KOPT-K1 (cell line): ENCODE measurements at regions not wholly inside any gene's neighbourhood (a gene's known extent, or its start where the extent isn't known, plus 50 kb on each side); places are given as distances from the start of the nearest gene placed in this dataset.
"Not testable (repeated sequence)": the region's sequence is repeated elsewhere in the genome, so short reads cannot be mapped to it uniquely, and the experiment has no call there.

Experiments used
- H3K27ac ChIP-seq: fragments of 200-600 bp; sonication (generic); 2 replicates; pipeline ENCODE4 v1.5.1; 2016; ENCODE audit warnings: antibody characterized with exemption, mild to moderate bottlenecking, low read depth, low read length; ENCODE audit not compliant: poor library complexity, severe bottlenecking
- H3K36me3 ChIP-seq: fragments of 200-600 bp; sonication (generic); 2 replicates; pipeline ENCODE4 v1.5.1; 2017; ENCODE audit warnings: antibody characterized with exemption, mild to moderate bottlenecking, low read length, moderate library complexity; ENCODE audit not compliant: insufficient read depth
- H3K9me3 ChIP-seq: fragments of 200-600 bp; sonication (generic); 2 replicates; pipeline ENCODE4 v1.5.1; 2017; ENCODE audit warnings: antibody characterized with exemption, low read length, mild to moderate bottlenecking; ENCODE audit not compliant: insufficient read depth, poor library complexity, severe bottlenecking

GRCh38 chr2:136305517-136306192, 187.7 kb upstream of the CXCR4 start:
- Histone ChIP-seq H3K27ac (peak overlapping the region; percentile 46), H3K9me3 (no peaks in the 10 kb centered on the region), H3K36me3 (no peaks in the 10 kb centered on the region)

- H3K27ac ChIP-seq: no peak overlapping the region
Observed at GRCh38 chr2:136301006-136301405, 183.1 kb upstream of the CXCR4 start.

GRCh38 chr2:136298631-136299030, 180.7 kb upstream of the CXCR4 start:
- Histone ChIP-seq H3K36me3 (no peaks in the 10 kb centered on the region), H3K27ac (no peak overlapping the region), H3K9me3 (no peaks in the 10 kb centered on the region)

More at GRCh38 chr2:136301006-136301405, 183.1 kb upstream of the CXCR4 start:
- no peaks in the 10 kb centered on the region for H3K9me3 ChIP-seq
- no peaks in the 10 kb centered on the region for H3K36me3 ChIP-seq

- Histone ChIP-seq H3K9me3 (no peaks in the 10 kb centered on the region), H3K36me3 (no peaks in the 10 kb centered on the region), H3K27ac (no peak overlapping the region)
Observed at GRCh38 chr2:136297994-136298393, 180.0 kb upstream of the CXCR4 start.

- Histone ChIP-seq H3K36me3 (no peaks in the 10 kb centered on the region), H3K9me3 (no peaks in the 10 kb centered on the region), H3K27ac (no peak overlapping the region)
Observed at GRCh38 chr2:136297312-136297711, 179.4 kb upstream of the CXCR4 start.

GRCh38 chr2:136295168-136295567, 177.2 kb upstream of the CXCR4 start:
- no peak overlapping the region for H3K27ac ChIP-seq
- H3K36me3 ChIP-seq: no peaks in the 10 kb centered on the region
- H3K9me3 ChIP-seq: no peaks in the 10 kb centered on the region

GRCh38 chr2:136291871-136292270, 173.9 kb upstream of the CXCR4 start:
- Histone ChIP-seq H3K9me3 (no peaks in the 10 kb centered on the region), H3K36me3 (no peaks in the 10 kb centered on the region)

GRCh38 chr2:136290326-136290725, 172.4 kb upstream of the CXCR4 start:
- H3K9me3 ChIP-seq: no peaks in the 10 kb centered on the region
- H3K27ac ChIP-seq: no peak overlapping the region
- H3K36me3 ChIP-seq: no peaks in the 10 kb centered on the region

More at GRCh38 chr2:136291871-136292270, 173.9 kb upstream of the CXCR4 start:
- no peak overlapping the region for H3K27ac ChIP-seq

GRCh38 chr2:136288249-136288648, 170.3 kb upstream of the CXCR4 start:
- Histone ChIP-seq H3K36me3 (no peaks in the 10 kb centered on the region), H3K27ac (no peak overlapping the region), H3K9me3 (no peaks in the 10 kb centered on the region)

- no peaks in the 10 kb centered on the region for H3K36me3 ChIP-seq
- no peak overlapping the region for H3K27ac ChIP-seq
- H3K9me3 ChIP-seq: no peaks in the 10 kb centered on the region
Observed at GRCh38 chr2:136286423-136286822, 168.5 kb upstream of the CXCR4 start.

GRCh38 chr2:136284226-136285119, 166.5 kb upstream of the CXCR4 start:
- H3K36me3 ChIP-seq: no peaks in the 10 kb centered on the region
- no peaks in the 10 kb centered on the region for H3K9me3 ChIP-seq
- no peak overlapping the region for H3K27ac ChIP-seq

- Histone ChIP-seq H3K9me3 (no peaks in the 10 kb centered on the region), H3K27ac (peak overlapping the region; percentile 60)
Observed at GRCh38 chr2:136282251-136282650, 164.3 kb upstream of the CXCR4 start.

GRCh38 chr2:136281281-136282114, 163.5 kb upstream of the CXCR4 start:
- Histone ChIP-seq H3K36me3 (no peaks in the 10 kb centered on the region), H3K27ac (peak overlapping the region; percentile 60), H3K9me3 (no peaks in the 10 kb centered on the region)

More at GRCh38 chr2:136282251-136282650, 164.3 kb upstream of the CXCR4 start:
- no peaks in the 10 kb centered on the region for H3K36me3 ChIP-seq

GRCh38 chr2:136266346-136266745, 148.4 kb upstream of the CXCR4 start:
- H3K36me3 ChIP-seq, H3K27ac ChIP-seq: not testable (repeated sequence)
- H3K9me3 ChIP-seq: peaks cover 11% of the 10 kb centered on the region

GRCh38 chr2:136259551-136259950, 141.6 kb upstream of the CXCR4 start:
- Histone ChIP-seq H3K27ac (no peak overlapping the region), H3K9me3 (no peaks in the 10 kb centered on the region), H3K36me3 (no peaks in the 10 kb centered on the region)
